Caco-2 (cell line): ENCODE measurements at regions not wholly inside any gene's neighbourhood (a gene's known extent, or its start where the extent isn't known, plus 50 kb on each side); places are given as distances from the start of the nearest gene placed in this dataset.

ENCODE experiments used
- BruUV-seq: library from RNA; stranded (reverse); fragments of 400-500 nt; replicated peaks from 2 replicates; lab custom pipeline; 2021; lab: Mats Ljungman, UMichigan
- CTCF ChIA-PET: fragments of 300-600 bp; sonication (Branson Sonifier 250); formaldehyde crosslinking; loops from one replicate; lab custom pipeline; 2022; ENCODE audit warnings: antibody characterized with exemption; lab: Charles Lee
- POLR2A ChIA-PET: fragments of 300-600 bp; sonication (Branson Sonifier 250); formaldehyde crosslinking; loops from one replicate; lab custom pipeline; 2022; ENCODE audit warnings: antibody characterized with exemption; lab: Charles Lee
- DNase-seq, 2 experiments: peaks; one replicate each; pipeline versions ENCODE4 v3.0.0 to v3.0.0-alpha.2; 2020 to 2022
- H3K27me3 ChIP-seq: replicated peaks from 2 replicates; pipeline ENCODE4 v1.6.0; 2011; ENCODE audit warnings: low read length; ENCODE audit not compliant: control insufficient read depth, insufficient read depth
- H3K36me3 ChIP-seq: 2 replicates; pipeline ENCODE4 v1.5.1; 2011; ENCODE audit warnings: low read length; ENCODE audit not compliant: control insufficient read depth, insufficient read depth
- H3K4me1 ChIP-seq: fragments of 250-450 bp; sonication (Bioruptor Pico); 2 replicates; pipeline ENCODE4 v1.5.1; 2020; ENCODE audit warnings: mild to moderate bottlenecking
- H3K4me3 ChIP-seq: 2 replicates; pipeline ENCODE4 v1.5.1; 2011; ENCODE audit warnings: low read depth, mild to moderate bottlenecking, control low read depth, low read length
- H3K9me3 ChIP-seq: fragments of 250-450 bp; sonication (Bioruptor Pico); 2 replicates; pipeline ENCODE4 v1.5.1; 2020; ENCODE audit warnings: mild to moderate bottlenecking, moderate library complexity
- H3K27ac Mint-ChIP-seq: one replicate; pipeline ENCODE4 v1.8.0; 2022; ENCODE audit warnings: mixed read lengths; ENCODE audit not compliant: unreplicated experiment
- H3K27me3 Mint-ChIP-seq: one replicate; pipeline ENCODE4 v1.8.0; 2022; ENCODE audit warnings: mixed read lengths; ENCODE audit not compliant: insufficient read depth, unreplicated experiment
- H3K36me3 Mint-ChIP-seq: one replicate; pipeline ENCODE4 v1.8.0; 2022; ENCODE audit warnings: mild to moderate bottlenecking, mixed read lengths; ENCODE audit not compliant: insufficient read depth, unreplicated experiment
- H3K4me1 Mint-ChIP-seq: one replicate; pipeline ENCODE4 v1.8.0; 2022; ENCODE audit warnings: low read depth, mixed read lengths; ENCODE audit not compliant: unreplicated experiment
- H3K4me3 Mint-ChIP-seq: one replicate; pipeline ENCODE4 v1.8.0; 2022; ENCODE audit warnings: mild to moderate bottlenecking, moderate library complexity, mixed read lengths; ENCODE audit not compliant: unreplicated experiment
- H3K9me3 Mint-ChIP-seq: one replicate; pipeline ENCODE4 v1.8.0; 2022; ENCODE audit warnings: mixed read lengths; ENCODE audit not compliant: unreplicated experiment
- intact Hi-C: fragments of 100-400 bp; cut with micrococcal nuclease; formaldehyde crosslinking; loops from one replicate; pipeline ENCODE4 v1.10.0; 2022; ENCODE audit not compliant: unreplicated experiment
- TF ChIP-seq, protein P1 (sequence below), 2 experiments: fragments of 200-600 bp in 1 of 2; IDR thresholded peaks; 1 replicate in 1 of 2; 2 replicates in 1 of 2; pipeline versions ENCODE4 v1.5.1 to v1.8.0; 2011 to 2022; ENCODE audit warnings: antibody characterized with exemption in 1 of 2, control low read depth in 1 of 2, inconsistent platforms in 1 of 2, low read depth in 1 of 2, low read length in 1 of 2, mild to moderate bottlenecking in 1 of 2, moderate library complexity in 1 of 2; ENCODE audit not compliant: insufficient read depth in 1 of 2, severe bottlenecking in 1 of 2, unreplicated experiment in 1 of 2

DNA sequence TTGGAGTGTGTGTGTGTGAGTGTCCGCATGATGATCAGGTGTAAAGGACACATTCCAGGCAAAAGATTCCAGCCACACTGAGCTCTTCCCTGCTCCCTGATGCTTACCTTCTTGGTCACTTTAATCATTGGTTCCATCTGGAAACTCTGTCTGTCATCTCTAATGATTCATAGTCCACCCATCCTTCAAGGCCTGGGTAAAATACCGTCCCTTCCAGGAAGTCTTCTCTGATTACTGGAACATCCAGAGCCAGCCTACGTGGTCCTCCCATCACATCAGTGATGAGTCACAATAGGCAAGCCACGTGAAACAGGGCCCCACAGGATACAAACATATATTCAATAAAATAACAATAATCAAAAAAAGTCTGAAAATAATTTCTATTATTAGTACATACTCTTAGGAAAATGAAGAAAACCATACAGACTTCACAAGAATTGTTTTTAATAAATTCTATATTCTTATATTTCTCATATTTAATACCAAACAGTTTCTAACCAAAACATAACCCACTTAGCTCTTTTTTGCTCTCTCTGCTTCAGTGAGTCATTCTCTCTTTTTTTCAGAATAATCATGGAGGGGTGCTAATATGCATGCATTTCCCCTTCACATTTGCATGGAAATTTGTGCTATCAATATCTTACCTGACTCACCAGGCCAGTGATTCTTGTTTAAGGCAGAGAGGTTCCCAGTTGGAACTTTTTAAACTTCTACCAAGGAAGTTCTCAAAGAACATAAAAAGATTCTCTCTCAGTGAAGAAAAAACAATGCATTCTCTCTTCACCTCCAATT lies 263.2 kb downstream of the TOX3 start:
- no TSS peak for BruUV-seq
- H3K27ac Mint-ChIP-seq: no peak overlapping the region
- H3K4me3 ChIP-seq: no peak overlapping the region
- DNase-seq: no peak
- no peaks in the 10 kb centered on the region for H3K27me3 ChIP-seq
- peaks cover 4% of the 10 kb centered on the region for H3K27me3 Mint-ChIP-seq
- H3K9me3 ChIP-seq: no peaks in the 10 kb centered on the region
- no peaks in the 10 kb centered on the region for H3K4me1 Mint-ChIP-seq
- ChIA-PET POLR2A (no interaction called here), CTCF (no interaction called here)
- H3K9me3 Mint-ChIP-seq: no peaks in the 10 kb centered on the region
- no peaks in the 10 kb centered on the region for H3K36me3 ChIP-seq
- H3K4me1 ChIP-seq: no peaks in the 10 kb centered on the region
- intact Hi-C loops: no loop called here
- no peak overlapping the region for H3K4me3 Mint-ChIP-seq
- H3K36me3 Mint-ChIP-seq: no peaks in the 10 kb centered on the region
- TF ChIP-seq, protein P1, sequence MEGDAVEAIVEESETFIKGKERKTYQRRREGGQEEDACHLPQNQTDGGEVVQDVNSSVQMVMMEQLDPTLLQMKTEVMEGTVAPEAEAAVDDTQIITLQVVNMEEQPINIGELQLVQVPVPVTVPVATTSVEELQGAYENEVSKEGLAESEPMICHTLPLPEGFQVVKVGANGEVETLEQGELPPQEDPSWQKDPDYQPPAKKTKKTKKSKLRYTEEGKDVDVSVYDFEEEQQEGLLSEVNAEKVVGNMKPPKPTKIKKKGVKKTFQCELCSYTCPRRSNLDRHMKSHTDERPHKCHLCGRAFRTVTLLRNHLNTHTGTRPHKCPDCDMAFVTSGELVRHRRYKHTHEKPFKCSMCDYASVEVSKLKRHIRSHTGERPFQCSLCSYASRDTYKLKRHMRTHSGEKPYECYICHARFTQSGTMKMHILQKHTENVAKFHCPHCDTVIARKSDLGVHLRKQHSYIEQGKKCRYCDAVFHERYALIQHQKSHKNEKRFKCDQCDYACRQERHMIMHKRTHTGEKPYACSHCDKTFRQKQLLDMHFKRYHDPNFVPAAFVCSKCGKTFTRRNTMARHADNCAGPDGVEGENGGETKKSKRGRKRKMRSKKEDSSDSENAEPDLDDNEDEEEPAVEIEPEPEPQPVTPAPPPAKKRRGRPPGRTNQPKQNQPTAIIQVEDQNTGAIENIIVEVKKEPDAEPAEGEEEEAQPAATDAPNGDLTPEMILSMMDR (IDR thresholded peaks at IDR 0.05; ENCODE audit: insufficient read depth in 1 of 2, low read depth in 1 of 2, low read length in 1 of 2, severe bottlenecking in 1 of 2, unreplicated experiment in 1 of 2): no peak

DNA sequence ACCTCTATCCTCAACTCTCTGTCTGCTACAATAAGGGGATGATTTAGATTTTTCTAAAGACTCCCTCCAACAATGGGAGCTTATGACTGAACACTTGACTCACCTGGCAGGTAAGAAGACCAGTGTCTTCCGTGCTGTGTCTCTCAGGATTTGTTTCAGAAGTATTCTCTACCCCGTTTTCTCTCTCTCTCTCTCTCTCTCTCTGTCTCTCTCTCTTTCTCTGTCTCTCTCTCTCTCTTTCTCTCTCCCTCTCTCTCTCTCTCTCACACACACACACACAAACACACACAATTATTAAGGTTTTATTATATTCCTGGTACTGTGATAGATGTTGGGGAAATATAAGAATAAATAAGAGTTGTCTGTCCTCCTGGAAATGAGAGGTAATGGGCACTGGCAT lies 263.9 kb downstream of the TOX3 start:
- no peaks in the 10 kb centered on the region for H3K9me3 ChIP-seq
- Mint-ChIP-seq H3K36me3 (no peaks in the 10 kb centered on the region), H3K9me3 (no peaks in the 10 kb centered on the region), H3K27ac (no peak overlapping the region), H3K4me1 (no peaks in the 10 kb centered on the region), H3K27me3 (peaks cover 4% of the 10 kb centered on the region), H3K4me3 (no peak overlapping the region)
- H3K27me3 ChIP-seq: no peaks in the 10 kb centered on the region
- no peak for DNase-seq
- ChIA-PET POLR2A (no interaction called here), CTCF (no interaction called here)
- H3K36me3 ChIP-seq: no peaks in the 10 kb centered on the region
- TF ChIP-seq, protein P1 (IDR thresholded peaks at IDR 0.05; ENCODE audit: insufficient read depth in 1 of 2, low read depth in 1 of 2, low read length in 1 of 2, severe bottlenecking in 1 of 2, unreplicated experiment in 1 of 2): no peak
- no TSS peak for BruUV-seq
- H3K4me3 ChIP-seq: no peak overlapping the region
- intact Hi-C loops: no loop called here
- no peaks in the 10 kb centered on the region for H3K4me1 ChIP-seq

DNA sequence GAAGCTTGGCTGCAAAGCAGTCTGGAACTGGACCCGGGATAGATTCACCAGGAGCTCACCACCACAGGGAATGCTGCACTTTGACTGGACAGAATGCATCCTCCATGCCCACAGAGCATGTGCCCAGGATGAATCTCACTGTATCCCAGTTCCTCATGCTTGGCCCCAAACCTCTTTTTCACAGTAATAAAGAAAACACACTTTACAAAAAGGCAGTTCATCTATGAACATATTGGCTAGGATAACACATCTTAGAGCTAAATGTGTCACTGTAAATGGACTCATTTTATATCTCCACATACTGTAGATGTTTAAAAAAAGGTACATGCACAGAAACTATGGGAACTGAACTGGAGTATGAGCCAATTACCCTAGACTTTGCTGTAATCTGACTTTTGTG lies 266.9 kb downstream of the TOX3 start:
- Mint-ChIP-seq H3K27ac (no peak overlapping the region), H3K27me3 (peaks cover 2% of the 10 kb centered on the region), H3K4me3 (no peak overlapping the region), H3K4me1 (no peaks in the 10 kb centered on the region), H3K36me3 (no peaks in the 10 kb centered on the region), H3K9me3 (no peaks in the 10 kb centered on the region)
- POLR2A ChIA-PET: no interaction called here
- Histone ChIP-seq H3K4me1 (no peaks in the 10 kb centered on the region), H3K4me3 (no peak overlapping the region), H3K36me3 (no peaks in the 10 kb centered on the region), H3K27me3 (no peaks in the 10 kb centered on the region), H3K9me3 (no peaks in the 10 kb centered on the region)
- DNase-seq: no peak
- intact Hi-C loops: no loop called here
- CTCF ChIA-PET: no interaction called here
- TF ChIP-seq, protein P1 (IDR thresholded peaks at IDR 0.05; ENCODE audit: insufficient read depth in 1 of 2, low read depth in 1 of 2, low read length in 1 of 2, severe bottlenecking in 1 of 2, unreplicated experiment in 1 of 2): no peak
- BruUV-seq: no TSS peak
